Fibroblast of villous mesenchyme (primary cell): ENCODE measurements at regions not wholly inside any gene's neighbourhood (a gene's known extent, or its start where the extent isn't known, plus 50 kb on each side); places are given as distances from the start of the nearest gene placed in this dataset.

Experiments used
- DNase-seq: peaks from one replicate; pipeline ENCODE4 v3.0.0-alpha.2; 2010; ENCODE audit warnings: low read depth
- H3K4me3 ChIP-seq: 2 replicates; pipeline ENCODE4 v1.5.1; 2011; ENCODE audit warnings: low read depth, mild to moderate bottlenecking, low read length
- TF ChIP-seq, protein P1 (sequence below): IDR thresholded peaks from 2 replicates; pipeline ENCODE4 v1.5.1; 2012; ENCODE audit warnings: low read depth, mild to moderate bottlenecking, low read length; ENCODE audit not compliant: insufficient read depth

DNA sequence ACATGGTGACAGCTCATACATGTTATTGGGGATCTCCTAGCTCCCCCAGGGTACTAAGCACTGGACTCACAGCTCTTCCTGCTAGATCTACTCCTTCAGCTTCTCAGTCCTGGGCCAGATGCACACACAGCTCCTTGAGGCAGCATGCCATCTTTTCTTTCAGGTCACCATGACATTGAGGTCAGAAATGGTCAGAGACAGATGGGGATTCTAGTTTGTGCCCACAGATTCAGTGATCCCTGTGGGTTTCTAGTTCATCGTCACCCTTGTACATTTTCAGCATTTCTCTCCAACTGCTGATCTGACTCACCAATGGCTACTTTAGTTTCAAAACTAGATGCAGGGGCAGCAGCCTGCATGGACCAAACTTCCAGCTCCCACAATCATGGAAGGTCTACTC, 560.7 kb upstream of the PSMD7 start:
- no peak overlapping the region for H3K4me3 ChIP-seq
- TF ChIP-seq, protein P1, sequence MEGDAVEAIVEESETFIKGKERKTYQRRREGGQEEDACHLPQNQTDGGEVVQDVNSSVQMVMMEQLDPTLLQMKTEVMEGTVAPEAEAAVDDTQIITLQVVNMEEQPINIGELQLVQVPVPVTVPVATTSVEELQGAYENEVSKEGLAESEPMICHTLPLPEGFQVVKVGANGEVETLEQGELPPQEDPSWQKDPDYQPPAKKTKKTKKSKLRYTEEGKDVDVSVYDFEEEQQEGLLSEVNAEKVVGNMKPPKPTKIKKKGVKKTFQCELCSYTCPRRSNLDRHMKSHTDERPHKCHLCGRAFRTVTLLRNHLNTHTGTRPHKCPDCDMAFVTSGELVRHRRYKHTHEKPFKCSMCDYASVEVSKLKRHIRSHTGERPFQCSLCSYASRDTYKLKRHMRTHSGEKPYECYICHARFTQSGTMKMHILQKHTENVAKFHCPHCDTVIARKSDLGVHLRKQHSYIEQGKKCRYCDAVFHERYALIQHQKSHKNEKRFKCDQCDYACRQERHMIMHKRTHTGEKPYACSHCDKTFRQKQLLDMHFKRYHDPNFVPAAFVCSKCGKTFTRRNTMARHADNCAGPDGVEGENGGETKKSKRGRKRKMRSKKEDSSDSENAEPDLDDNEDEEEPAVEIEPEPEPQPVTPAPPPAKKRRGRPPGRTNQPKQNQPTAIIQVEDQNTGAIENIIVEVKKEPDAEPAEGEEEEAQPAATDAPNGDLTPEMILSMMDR = no peak
- DNase-seq = no peak

GRCh38 chr16:73735018-73735417, 561.6 kb upstream of the PSMD7 start:
- H3K4me3 ChIP-seq = no peak overlapping the region
- DNase-seq = peak; percentile 76
- TF ChIP-seq, protein P1 = no peak

DNA sequence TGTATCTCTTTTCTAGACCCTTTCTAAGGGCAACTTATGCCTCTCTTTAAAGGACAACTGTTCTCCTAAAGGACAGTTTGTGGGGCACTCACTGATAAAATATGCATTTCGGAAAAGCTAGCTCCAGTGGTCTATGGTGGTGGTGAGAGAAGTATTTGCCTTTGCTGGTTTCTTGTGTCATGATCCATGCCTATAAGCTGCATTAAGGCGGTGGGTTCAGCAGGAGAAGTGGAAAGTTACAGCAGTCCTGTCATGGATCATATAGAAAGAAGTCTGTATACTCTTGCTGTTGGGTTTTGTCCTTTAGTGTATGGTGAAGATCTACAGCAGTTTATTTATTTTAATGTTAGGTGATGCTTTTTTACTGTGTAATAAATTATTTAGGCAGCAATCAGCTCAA, 563.9 kb upstream of the PSMD7 start:
- TF ChIP-seq, protein P1 = no peak
- no peak overlapping the region for H3K4me3 ChIP-seq
- DNase-seq = no peak

- no peak for DNase-seq
- H3K4me3 ChIP-seq = no peak overlapping the region
- TF ChIP-seq, protein P1 = no peak
Observed at GRCh38 chr16:73732143-73732542, 564.5 kb upstream of the PSMD7 start.

- H3K4me3 ChIP-seq = no peak overlapping the region
- TF ChIP-seq, protein P1 = no peak
- no peak for DNase-seq
Observed at GRCh38 chr16:73730481-73731090, 566.0 kb upstream of the PSMD7 start.

- H3K4me3 ChIP-seq = no peak overlapping the region
- TF ChIP-seq, protein P1 = no peak
- DNase-seq = no peak
Observed at GRCh38 chr16:73725156-73725555, 571.5 kb upstream of the PSMD7 start.

GRCh38 chr16:73724503-73724902, 572.1 kb upstream of the PSMD7 start:
- TF ChIP-seq, protein P1 = no peak
- DNase-seq = no peak
- H3K4me3 ChIP-seq = no peak overlapping the region
